GM21717 (cell line): ENCODE measurements at regions not wholly inside any gene's neighbourhood (a gene's known extent, or its start where the extent isn't known, plus 50 kb on each side); places are given as distances from the start of the nearest gene placed in this dataset.

Experiments used
- ATAC-seq: cut with Tn5 transposase; IDR thresholded peaks from one replicate; pipeline ENCODE4 v1.9.1; 2021; ENCODE audit warnings: mild to moderate bottlenecking, moderate library complexity; ENCODE audit not compliant: unreplicated experiment

- ATAC-seq = no peak
Observed at GRCh38 chr2:42941633-42942176, 149.3 kb upstream of the HAAO start.

DNA sequence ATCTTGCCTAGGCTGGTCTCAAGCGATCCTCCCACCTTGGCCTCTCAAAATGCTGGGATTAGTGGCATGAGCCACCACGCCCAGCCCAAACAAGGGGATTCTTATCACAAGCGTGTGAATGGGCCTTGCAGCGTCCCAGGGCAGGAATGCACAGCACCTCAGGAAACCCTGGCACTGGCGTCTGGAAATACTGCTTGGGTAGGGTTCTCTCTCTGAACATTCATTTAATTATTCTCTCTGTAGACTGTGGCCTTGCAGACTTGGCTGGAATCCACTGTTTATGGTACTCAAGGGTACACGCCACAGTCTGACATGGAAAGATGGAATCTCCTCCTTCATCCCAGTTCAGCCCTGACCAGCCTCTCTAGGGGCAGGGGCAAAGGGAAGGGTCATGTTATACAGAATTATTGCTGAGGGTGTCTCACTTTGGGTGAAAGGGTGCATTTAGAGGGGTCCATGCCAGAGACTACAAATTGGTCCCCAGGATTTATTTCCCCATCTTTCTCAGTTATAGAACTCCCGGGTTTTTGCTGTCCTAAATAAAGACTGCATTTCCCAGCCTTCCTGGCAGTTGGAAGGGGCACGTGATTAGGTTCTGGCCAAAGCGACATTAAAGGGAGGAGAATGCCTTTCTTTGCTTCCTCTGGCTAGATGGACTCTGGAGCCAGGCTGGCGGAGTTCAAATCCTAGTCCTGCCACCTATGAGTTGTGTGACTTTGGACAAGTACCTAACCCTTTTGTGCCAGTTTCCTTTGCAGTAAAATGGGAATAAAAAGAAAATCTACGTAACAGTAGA, 147.2 kb upstream of the HAAO start:
- ATAC-seq = no peak

DNA sequence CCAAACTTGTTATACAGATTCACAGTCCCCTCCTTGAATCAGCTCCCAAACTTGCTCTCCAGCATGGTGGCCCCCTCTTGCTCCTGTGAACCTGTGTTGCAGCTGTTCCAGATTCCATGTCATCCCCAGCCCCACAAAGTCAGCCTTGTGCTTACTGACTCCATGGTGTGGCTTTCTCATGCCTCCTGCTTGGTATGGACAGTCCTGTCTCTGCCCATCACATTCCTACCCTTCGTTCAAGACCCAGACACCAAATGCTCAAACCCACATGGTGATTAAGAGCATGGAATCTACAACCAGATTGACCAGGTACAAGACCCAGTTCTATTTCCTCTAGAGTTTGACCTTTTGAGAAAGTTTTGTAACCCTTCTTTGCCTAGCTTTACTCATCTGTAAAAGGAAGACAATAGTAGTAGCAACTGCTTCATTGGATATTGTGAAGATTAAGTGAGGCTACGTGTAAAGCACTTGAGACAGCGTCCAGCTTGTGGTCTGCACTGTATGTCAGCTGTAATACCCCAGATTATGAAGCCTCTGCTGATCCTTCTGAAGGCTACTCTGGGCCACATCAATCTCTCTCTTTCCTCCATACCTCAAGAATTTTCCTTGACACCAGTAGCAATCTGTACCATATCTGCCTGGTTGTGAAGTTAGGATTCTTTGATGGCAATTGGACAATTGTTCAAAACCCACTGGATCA, 146.4 kb upstream of the HAAO start:
- ATAC-seq = no peak

DNA sequence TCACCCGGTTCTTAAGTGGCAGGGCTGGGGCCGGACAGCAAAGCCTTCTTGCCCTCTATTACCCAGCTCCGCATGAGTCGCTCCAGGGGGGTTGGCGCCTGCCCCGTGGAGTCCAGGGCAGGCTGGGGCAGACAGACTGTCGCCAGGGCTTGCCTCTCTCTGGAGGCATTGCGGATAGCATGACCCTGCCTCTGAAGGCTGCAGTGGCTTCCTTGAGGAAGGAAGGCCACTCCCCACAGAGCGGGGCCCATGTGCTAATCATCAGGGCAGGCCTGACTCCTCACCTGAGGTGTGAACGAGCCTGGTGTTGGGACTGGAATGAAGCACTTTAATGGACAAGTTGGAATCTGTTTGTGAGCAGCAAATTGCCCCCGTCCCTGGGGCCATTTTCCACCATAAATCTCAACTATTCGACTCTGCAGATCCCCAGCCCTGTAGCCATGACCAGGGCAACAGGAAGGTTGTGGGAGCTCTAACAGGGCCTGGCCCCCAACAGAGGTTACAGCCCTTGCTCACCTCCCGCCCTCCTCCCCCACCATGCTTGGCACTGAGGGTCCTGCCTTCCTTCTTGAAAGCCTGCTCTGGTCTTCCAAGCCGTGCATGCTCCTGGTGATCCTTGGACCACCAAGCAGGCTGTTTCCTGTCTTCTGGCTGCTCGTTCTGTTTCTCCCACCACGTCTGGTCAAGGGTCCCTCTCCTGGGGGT, 144.9 kb upstream of the HAAO start:
- ATAC-seq = no peak

GRCh38 chr2:42935692-42936671, 143.6 kb upstream of the HAAO start:
- no peak for ATAC-seq

DNA sequence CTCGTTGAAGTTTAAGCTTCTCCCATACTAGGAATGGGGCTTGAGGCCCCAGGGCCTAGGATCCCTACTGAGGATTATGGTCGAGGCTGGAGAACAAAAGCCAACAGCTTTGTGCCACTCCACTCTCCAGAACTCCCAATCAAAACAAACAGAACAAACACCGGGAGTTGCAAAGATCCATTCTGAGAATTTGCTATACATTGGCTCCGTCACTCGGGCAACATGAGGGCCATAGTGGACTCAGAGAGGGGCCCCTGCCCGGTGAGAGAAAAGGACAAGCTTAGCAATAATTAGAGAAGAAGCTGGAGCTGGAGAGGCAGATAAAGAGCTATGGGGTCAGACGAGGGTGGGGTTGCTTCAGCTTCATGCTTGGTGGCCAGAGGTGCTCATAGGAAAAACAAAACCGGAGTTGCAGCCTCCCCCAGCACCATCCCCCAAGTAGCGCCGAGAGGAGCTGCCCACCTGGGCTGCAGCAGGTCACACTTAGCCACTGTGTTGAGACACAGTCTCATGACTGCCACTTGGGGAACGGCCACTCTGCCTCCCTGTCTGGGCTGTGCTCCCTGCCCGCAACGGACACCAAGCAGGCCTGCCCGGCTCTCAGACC, 142.3 kb upstream of the HAAO start:
- ATAC-seq = no peak

- ATAC-seq = no peak
Observed at GRCh38 chr2:42933824-42934254, 141.5 kb upstream of the HAAO start.

DNA sequence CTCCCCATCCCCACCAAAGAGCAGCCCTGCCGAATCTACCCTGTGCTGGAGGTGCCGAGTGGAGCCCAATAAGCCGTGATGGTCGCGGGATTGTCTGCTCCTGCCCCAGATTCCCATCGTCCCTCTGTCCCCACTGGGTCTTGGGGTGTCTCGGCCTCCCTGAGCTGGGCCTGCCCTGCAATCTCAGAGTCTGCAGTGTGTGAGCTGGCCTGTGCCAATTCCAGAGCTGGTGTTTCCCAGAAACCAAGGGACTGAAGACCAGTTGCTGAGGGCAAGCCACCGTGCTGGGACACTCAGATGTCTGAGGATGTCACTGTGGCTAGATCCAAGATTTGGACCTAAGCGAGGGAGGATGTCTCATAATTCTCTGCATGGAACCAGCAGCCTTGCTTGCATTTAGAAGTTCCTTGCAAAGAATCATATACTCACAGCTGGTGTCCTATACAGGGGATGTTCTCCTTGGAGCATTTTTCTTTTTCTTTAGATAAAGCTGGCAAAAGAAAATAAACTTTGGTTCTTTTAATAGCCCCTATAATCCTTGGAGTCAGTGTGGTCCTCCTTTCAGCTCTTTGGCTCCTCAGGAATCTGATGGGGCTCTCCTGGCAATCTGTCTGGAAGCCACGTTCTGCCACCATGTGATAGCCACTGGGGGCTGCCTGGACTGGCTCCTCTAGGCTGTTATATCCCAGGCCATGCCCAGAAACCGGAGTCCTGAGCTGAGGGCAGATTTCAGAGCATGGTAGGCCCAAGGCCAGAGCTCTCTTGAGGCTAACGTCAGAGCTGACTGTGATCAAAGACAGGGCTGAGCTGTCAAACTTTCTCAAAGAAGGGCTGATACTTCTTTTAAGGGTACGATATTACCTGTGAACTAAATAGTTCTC, 140.1 kb upstream of the HAAO start:
- no peak for ATAC-seq

GRCh38 chr2:42931818-42932195, 139.4 kb upstream of the HAAO start:
- no peak for ATAC-seq

GRCh38 chr2:42931146-42931817, 138.9 kb upstream of the HAAO start:
- ATAC-seq = no peak

DNA sequence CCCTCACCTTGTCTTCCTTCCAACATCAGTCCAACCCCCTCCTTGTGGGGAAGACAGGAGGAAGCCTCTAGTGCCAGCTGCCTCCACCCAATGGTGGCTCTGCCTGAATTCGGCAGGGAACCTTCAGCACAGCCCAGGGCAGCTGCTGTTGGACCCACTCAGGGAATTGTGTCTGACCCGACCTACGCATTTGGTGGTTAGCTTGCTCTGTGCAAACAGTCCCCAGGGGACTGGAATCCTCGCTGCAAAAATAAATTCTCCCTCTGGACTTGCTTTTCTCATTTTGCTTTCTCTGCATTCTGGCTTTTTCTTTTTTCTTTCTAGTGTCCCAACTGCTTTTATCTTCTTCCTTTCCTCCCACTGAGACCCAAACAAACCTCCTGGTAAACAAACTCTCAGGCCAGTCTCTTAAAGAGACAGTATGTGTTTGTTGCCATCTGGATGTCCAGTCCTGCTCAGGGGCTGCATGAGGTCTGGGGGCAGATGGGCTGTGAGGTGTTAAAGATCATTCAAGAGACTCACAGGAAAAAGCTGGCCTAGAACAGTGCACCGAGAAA, 137.7 kb upstream of the HAAO start:
- no peak for ATAC-seq

GRCh38 chr2:42929546-42930024, 137.2 kb upstream of the HAAO start:
- ATAC-seq = no peak

- no peak for ATAC-seq
Observed at GRCh38 chr2:42928692-42929545, 136.5 kb upstream of the HAAO start.

GRCh38 chr2:42928161-42928691, 135.8 kb upstream of the HAAO start:
- no peak for ATAC-seq

- no peak for ATAC-seq
Observed at GRCh38 chr2:42927334-42928160, 135.2 kb upstream of the HAAO start.
